Smooth muscle cell (in vitro differentiated cells): ENCODE measurements at regions not wholly inside any gene's neighbourhood (a gene's known extent, or its start where the extent isn't known, plus 50 kb on each side); places are given as distances from the start of the nearest gene placed in this dataset.

ENCODE experiments used
- DNase-seq: peaks from one replicate; lab custom pipeline; 2025; ENCODE audit not compliant: unreplicated experiment; lab: John Stamatoyannopoulos, UW
- H2AFZ ChIP-seq: fragments of 200-600 bp; sonication (generic); 2 replicates; pipeline ENCODE4 v1.6.0; 2016; ENCODE audit warnings: antibody characterized with exemption, low read depth, mild to moderate bottlenecking
- H3F3A ChIP-seq: fragments of 200-600 bp; sonication (generic); 2 replicates; pipeline ENCODE4 v1.6.0; 2017; ENCODE audit warnings: antibody characterized with exemption, low read depth
- H3K27ac ChIP-seq: fragments of 200-600 bp; sonication (generic); 2 replicates; pipeline ENCODE4 v1.5.1; 2016; ENCODE audit warnings: low read depth, mild to moderate bottlenecking
- H3K27me3 ChIP-seq: fragments of 200-600 bp; sonication (generic); 2 replicates; pipeline ENCODE4 v1.6.1; 2016; ENCODE audit warnings: low read depth, mild to moderate bottlenecking
- H3K36me3 ChIP-seq: fragments of 200-600 bp; sonication (generic); 2 replicates; pipeline ENCODE4 v1.5.1; 2016; ENCODE audit warnings: low read depth
- H3K4me1 ChIP-seq: fragments of 200-600 bp; sonication (generic); 2 replicates; pipeline ENCODE4 v1.5.1; 2016; ENCODE audit warnings: low read depth
- H3K4me2 ChIP-seq: fragments of 200-600 bp; sonication (generic); 2 replicates; pipeline ENCODE4 v1.6.0; 2016; ENCODE audit warnings: mild to moderate bottlenecking
- H3K4me3 ChIP-seq: fragments of 200-600 bp; sonication (generic); 2 replicates; pipeline ENCODE4 v1.5.1; 2016; ENCODE audit warnings: mild to moderate bottlenecking
- H3K79me2 ChIP-seq: fragments of 200-600 bp; sonication (generic); 2 replicates; pipeline ENCODE4 v1.6.0; 2016; ENCODE audit warnings: low read depth, mild to moderate bottlenecking
- H3K9ac ChIP-seq: fragments of 200-600 bp; sonication (generic); 2 replicates; pipeline ENCODE4 v1.6.0; 2016; ENCODE audit warnings: low read depth
- H3K9me3 ChIP-seq: fragments of 200-600 bp; sonication (generic); replicated peaks from 2 replicates; pipeline ENCODE4 v1.5.1; 2016; ENCODE audit warnings: low read depth
- H4K20me1 ChIP-seq: fragments of 200-600 bp; sonication (generic); 2 replicates; pipeline ENCODE4 v1.6.0; 2016; ENCODE audit warnings: low read depth
- WGBS: methylation state at CpG from one replicate; pipeline ENCODE4 v1.1.7; 2016; ENCODE audit warnings: low lambda C conversion rate; 5-methylcytosine and 5-hydroxymethylcytosine counted together
- TF ChIP-seq, protein P1 (sequence below): fragments of 200-600 bp; sonication (generic); IDR thresholded peaks from 2 replicates; pipeline ENCODE4 v1.5.1; 2017; ENCODE audit warnings: borderline replicate concordance, mild to moderate bottlenecking, antibody characterized with exemption; ENCODE audit not compliant: insufficient read depth, poor library complexity, severe bottlenecking

GRCh38 chr6:4259391-4259790 is 124.0 kb upstream of the ECI2 start:
- H3K27ac ChIP-seq: no peak overlapping the region
- H3K4me3 ChIP-seq: no peak overlapping the region
- no peak overlapping the region for H3K4me2 ChIP-seq
- no peaks in the 10 kb centered on the region for H3K36me3 ChIP-seq
- H3F3A ChIP-seq: peaks cover 4% of the 10 kb centered on the region
- H3K27me3 ChIP-seq: no peaks in the 10 kb centered on the region
- no peaks in the 10 kb centered on the region for H4K20me1 ChIP-seq
- H3K4me1 ChIP-seq: no peaks in the 10 kb centered on the region
- no peak for DNase-seq
- 85% methylated on average over 4 of the region's 4 CpGs for WGBS
- H3K9ac ChIP-seq: no peak overlapping the region
- no peaks in the 10 kb centered on the region for H3K79me2 ChIP-seq
- no peaks in the 10 kb centered on the region for H3K9me3 ChIP-seq
- no peak overlapping the region for H2AFZ ChIP-seq
- TF ChIP-seq, protein P1, sequence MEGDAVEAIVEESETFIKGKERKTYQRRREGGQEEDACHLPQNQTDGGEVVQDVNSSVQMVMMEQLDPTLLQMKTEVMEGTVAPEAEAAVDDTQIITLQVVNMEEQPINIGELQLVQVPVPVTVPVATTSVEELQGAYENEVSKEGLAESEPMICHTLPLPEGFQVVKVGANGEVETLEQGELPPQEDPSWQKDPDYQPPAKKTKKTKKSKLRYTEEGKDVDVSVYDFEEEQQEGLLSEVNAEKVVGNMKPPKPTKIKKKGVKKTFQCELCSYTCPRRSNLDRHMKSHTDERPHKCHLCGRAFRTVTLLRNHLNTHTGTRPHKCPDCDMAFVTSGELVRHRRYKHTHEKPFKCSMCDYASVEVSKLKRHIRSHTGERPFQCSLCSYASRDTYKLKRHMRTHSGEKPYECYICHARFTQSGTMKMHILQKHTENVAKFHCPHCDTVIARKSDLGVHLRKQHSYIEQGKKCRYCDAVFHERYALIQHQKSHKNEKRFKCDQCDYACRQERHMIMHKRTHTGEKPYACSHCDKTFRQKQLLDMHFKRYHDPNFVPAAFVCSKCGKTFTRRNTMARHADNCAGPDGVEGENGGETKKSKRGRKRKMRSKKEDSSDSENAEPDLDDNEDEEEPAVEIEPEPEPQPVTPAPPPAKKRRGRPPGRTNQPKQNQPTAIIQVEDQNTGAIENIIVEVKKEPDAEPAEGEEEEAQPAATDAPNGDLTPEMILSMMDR: no peak

DNA sequence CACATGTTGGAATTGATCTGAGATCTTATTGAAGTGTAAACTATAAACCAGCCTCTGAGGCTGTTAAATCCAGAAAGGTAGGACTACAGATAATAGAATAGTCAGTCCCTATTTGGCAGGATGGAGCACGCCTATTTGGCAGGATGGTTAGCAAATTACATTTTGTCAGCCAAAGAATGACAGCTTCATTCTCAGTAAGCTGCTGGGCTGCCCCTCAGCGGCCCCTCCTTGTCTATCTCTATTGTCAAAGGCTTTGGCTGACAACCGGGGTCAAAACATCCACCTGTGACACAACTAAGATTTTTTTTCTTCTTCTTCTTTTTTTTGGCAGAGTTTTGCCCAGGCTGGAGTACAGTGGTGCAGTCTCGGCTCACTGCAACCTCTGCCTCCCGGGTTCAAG is 123.4 kb upstream of the ECI2 start:
- no peak overlapping the region for H3K4me3 ChIP-seq
- no peaks in the 10 kb centered on the region for H3K9me3 ChIP-seq
- DNase-seq: no peak
- no peak overlapping the region for H2AFZ ChIP-seq
- H3K4me2 ChIP-seq: no peak overlapping the region
- 81% methylated on average over 5 of the region's 5 CpGs for WGBS
- H3K79me2 ChIP-seq: no peaks in the 10 kb centered on the region
- H3K4me1 ChIP-seq: peaks cover 2% of the 10 kb centered on the region
- no peak overlapping the region for H3K9ac ChIP-seq
- no peaks in the 10 kb centered on the region for H3K27me3 ChIP-seq
- peaks cover 3% of the 10 kb centered on the region for H3F3A ChIP-seq
- TF ChIP-seq, protein P1: no peak
- no peaks in the 10 kb centered on the region for H4K20me1 ChIP-seq
- no peak overlapping the region for H3K27ac ChIP-seq
- no peaks in the 10 kb centered on the region for H3K36me3 ChIP-seq

- H2AFZ ChIP-seq: no peak overlapping the region
- no peak for DNase-seq
- H3K4me2 ChIP-seq: peak overlapping the region; percentile 29
Observed at GRCh38 chr6:4256969-4257368, 121.6 kb upstream of the ECI2 start.

More at GRCh38 chr6:4256969-4257368, 121.6 kb upstream of the ECI2 start:
- H3K4me1 ChIP-seq: peaks cover 3% of the 10 kb centered on the region
- H3K36me3 ChIP-seq: no peaks in the 10 kb centered on the region
- no peaks in the 10 kb centered on the region for H3K9me3 ChIP-seq
- no peaks in the 10 kb centered on the region for H3K27me3 ChIP-seq
- no peaks in the 10 kb centered on the region for H3K79me2 ChIP-seq
- WGBS: 31% methylated on average over 3 of the region's 3 CpGs
- no peak overlapping the region for H3K4me3 ChIP-seq
- H3F3A ChIP-seq: peaks cover 3% of the 10 kb centered on the region
- peak overlapping the region; percentile 51 for H3K27ac ChIP-seq
- TF ChIP-seq, protein P1: no peak
- peak overlapping the region; percentile 28 for H3K9ac ChIP-seq
- H4K20me1 ChIP-seq: no peaks in the 10 kb centered on the region
